GM19455 (cell line): ENCODE measurements at regions not wholly inside any gene's neighbourhood (a gene's known extent, or its start where the extent isn't known, plus 50 kb on each side); places are given as distances from the start of the nearest gene placed in this dataset.
"Not testable (repeated sequence)": the region's sequence is repeated elsewhere in the genome, so short reads cannot be mapped to it uniquely, and the experiment has no call there.

Experiments used
- ATAC-seq: cut with Tn5 transposase; IDR thresholded peaks from one replicate; pipeline ENCODE4 v1.9.1; 2021; ENCODE audit not compliant: unreplicated experiment

GRCh38 chr7:65509368-65510186, 135.9 kb downstream of the ZNF92 start:
- ATAC-seq: no peak

- ATAC-seq: not testable (repeated sequence)
Measured at GRCh38 chr7:65510187-65510538, 136.5 kb downstream of the ZNF92 start.

- ATAC-seq: not testable (repeated sequence)
Measured at GRCh38 chr7:65519751-65520150, 146.1 kb downstream of the ZNF92 start.

GRCh38 chr7:65545465-65546161, 172.0 kb downstream of the ZNF92 start:
- not testable (repeated sequence) for ATAC-seq

- not testable (repeated sequence) for ATAC-seq
Measured at GRCh38 chr7:65549589-65550443, 176.2 kb downstream of the ZNF92 start.

GRCh38 chr7:65550444-65550809, 176.8 kb downstream of the ZNF92 start:
- not testable (repeated sequence) for ATAC-seq

GRCh38 chr7:65551042-65551441, 177.4 kb downstream of the ZNF92 start:
- not testable (repeated sequence) for ATAC-seq

- not testable (repeated sequence) for ATAC-seq
Measured at GRCh38 chr7:65554553-65555476, 181.2 kb downstream of the ZNF92 start.

GRCh38 chr7:65558584-65558983, 184.9 kb downstream of the ZNF92 start:
- ATAC-seq: not testable (repeated sequence)

- not testable (repeated sequence) for ATAC-seq
Measured at GRCh38 chr7:65561786-65562372, 188.2 kb downstream of the ZNF92 start.

GRCh38 chr7:65562522-65562921, 188.9 kb downstream of the ZNF92 start:
- peak; percentile 81 for ATAC-seq

GRCh38 chr7:65563333-65563732, 189.7 kb downstream of the ZNF92 start:
- not testable (repeated sequence) for ATAC-seq

- ATAC-seq: not testable (repeated sequence)
Measured at GRCh38 chr7:65568226-65568625, 194.6 kb downstream of the ZNF92 start.

GRCh38 chr7:65570990-65571389, 197.3 kb downstream of the ZNF92 start:
- not testable (repeated sequence) for ATAC-seq

- not testable (repeated sequence) for ATAC-seq
Measured at GRCh38 chr7:65572581-65572980, 198.9 kb downstream of the ZNF92 start.

GRCh38 chr7:65576370-65576769, 202.7 kb downstream of the ZNF92 start:
- not testable (repeated sequence) for ATAC-seq

GRCh38 chr7:65582518-65583119, 209.0 kb downstream of the ZNF92 start:
- not testable (repeated sequence) for ATAC-seq

GRCh38 chr7:65602495-65602894, 228.8 kb downstream of the ZNF92 start:
- ATAC-seq: not testable (repeated sequence)

- no peak for ATAC-seq
Measured at GRCh38 chr7:65609131-65609530, 235.5 kb downstream of the ZNF92 start.
